ENCODE measurements at regions not wholly inside any gene's neighbourhood (a gene's known extent, or its start where the extent isn't known, plus 50 kb on each side); places are given as distances from the start of the nearest gene placed in this dataset.

- Histone ChIP-seq H3K4me2 (ENCODE audit: low read length) (no peak overlapping the region), H3K4ac (ENCODE audit: low read depth, low read length) (no peak overlapping the region), H2AK5ac (ENCODE audit: low read length) (no peak overlapping the region), H3K27me3 (ENCODE audit: insufficient read depth, low read length, poor library complexity) (no peaks in the 10 kb centered on the region), H4K8ac (ENCODE audit: low read depth, low read length) (no peak overlapping the region), H2BK5ac (ENCODE audit: low read length) (no peak overlapping the region), H2BK120ac (ENCODE audit: low read depth, low read length) (no peak overlapping the region), H3K27ac (ENCODE audit: low read depth, low read length) (no peak overlapping the region), H3K9ac (ENCODE audit: low read length) (no peak overlapping the region), H3K4me3 (ENCODE audit: low read length) (no peak overlapping the region), H3K18ac (ENCODE audit: low read length) (no peak overlapping the region), H3K23ac (ENCODE audit: low read length) (no peak overlapping the region), H4K5ac (ENCODE audit: low read length) (no peak overlapping the region), H3K4me1 (ENCODE audit: control insufficient read depth, low read depth, low read length) (peaks cover 2% of the 10 kb centered on the region), H3K79me1 (ENCODE audit: low read length) (no peaks in the 10 kb centered on the region), H2BK15ac (replicated peaks; ENCODE audit: low read depth) (no peak overlapping the region), H3K56ac (ENCODE audit: low read length) (no peak overlapping the region), H3K79me2 (ENCODE audit: control insufficient read depth, insufficient read depth, low read length) (no peaks in the 10 kb centered on the region), H3K36me3 (ENCODE audit: control insufficient read depth, insufficient read depth, low read length) (no peaks in the 10 kb centered on the region)
- no peak for DNase-seq
Observed at GRCh38 chr2:217647226-217647625, 355.6 kb downstream of the TNS1 start.

- H2BK5ac ChIP-seq (ENCODE audit: low read length): no peak overlapping the region
- no peak overlapping the region for H2AK5ac ChIP-seq (ENCODE audit: low read length)
- no peak overlapping the region for H4K8ac ChIP-seq (ENCODE audit: low read depth, low read length)
- no peaks in the 10 kb centered on the region for H3K79me2 ChIP-seq (ENCODE audit: control insufficient read depth, insufficient read depth, low read length)
- WGBS (ENCODE audit: extremely low coverage, insufficient coverage, low lambda C conversion rate): no CpG with 5 or more reads among the region's 1 CpG
- H3K27me3 ChIP-seq (ENCODE audit: insufficient read depth, low read length, poor library complexity): no peaks in the 10 kb centered on the region
- no peak overlapping the region for H3K9ac ChIP-seq (ENCODE audit: low read length)
- H3K4me3 ChIP-seq (ENCODE audit: low read length): no peak overlapping the region
- no peak overlapping the region for H3K4ac ChIP-seq (ENCODE audit: low read depth, low read length)
- H3K27ac ChIP-seq (ENCODE audit: low read depth, low read length): no peak overlapping the region
- no peak overlapping the region for H2BK15ac ChIP-seq (replicated peaks; ENCODE audit: low read depth)
- H2BK120ac ChIP-seq (ENCODE audit: low read depth, low read length): no peak overlapping the region
- no peak overlapping the region for H3K4me2 ChIP-seq (ENCODE audit: low read length)
- H3K79me1 ChIP-seq (ENCODE audit: low read length): no peaks in the 10 kb centered on the region
- H3K4me1 ChIP-seq (ENCODE audit: control insufficient read depth, low read depth, low read length): peaks cover 2% of the 10 kb centered on the region
- H3K18ac ChIP-seq (ENCODE audit: low read length): no peak overlapping the region
- H3K23ac ChIP-seq (ENCODE audit: low read length): no peak overlapping the region
- H4K5ac ChIP-seq (ENCODE audit: low read length): no peak overlapping the region
- no peak for DNase-seq
- no peak overlapping the region for H3K56ac ChIP-seq (ENCODE audit: low read length)
- H3K36me3 ChIP-seq (ENCODE audit: control insufficient read depth, insufficient read depth, low read length): no peaks in the 10 kb centered on the region
Observed at GRCh38 chr2:217645896-217646295, 356.9 kb downstream of the TNS1 start.

- no peaks in the 10 kb centered on the region for H3K36me3 ChIP-seq (ENCODE audit: control insufficient read depth, insufficient read depth, low read length)
- no peak overlapping the region for H3K56ac ChIP-seq (ENCODE audit: low read length)
- H2BK15ac ChIP-seq (replicated peaks; ENCODE audit: low read depth): no peak overlapping the region
- H3K79me1 ChIP-seq (ENCODE audit: low read length): no peaks in the 10 kb centered on the region
- no peak overlapping the region for H2BK120ac ChIP-seq (ENCODE audit: low read depth, low read length)
- H3K4ac ChIP-seq (ENCODE audit: low read depth, low read length): no peak overlapping the region
- H2AK5ac ChIP-seq (ENCODE audit: low read length): no peak overlapping the region
- H4K5ac ChIP-seq (ENCODE audit: low read length): no peak overlapping the region
- no peak for DNase-seq
- H3K27me3 ChIP-seq (ENCODE audit: insufficient read depth, low read length, poor library complexity): no peaks in the 10 kb centered on the region
- H3K23ac ChIP-seq (ENCODE audit: low read length): no peak overlapping the region
- H3K27ac ChIP-seq (ENCODE audit: low read depth, low read length): no peak overlapping the region
- no peak overlapping the region for H3K9ac ChIP-seq (ENCODE audit: low read length)
- no peak overlapping the region for H3K4me2 ChIP-seq (ENCODE audit: low read length)
- H4K8ac ChIP-seq (ENCODE audit: low read depth, low read length): no peak overlapping the region
- H3K4me1 ChIP-seq (ENCODE audit: control insufficient read depth, low read depth, low read length): no peaks in the 10 kb centered on the region
- no CpG with 5 or more reads among the region's 6 CpGs for WGBS (ENCODE audit: extremely low coverage, insufficient coverage, low lambda C conversion rate)
- H3K18ac ChIP-seq (ENCODE audit: low read length): no peak overlapping the region
- no peak overlapping the region for H3K4me3 ChIP-seq (ENCODE audit: low read length)
- no peaks in the 10 kb centered on the region for H3K79me2 ChIP-seq (ENCODE audit: control insufficient read depth, insufficient read depth, low read length)
- H2BK5ac ChIP-seq (ENCODE audit: low read length): no peak overlapping the region
Observed at GRCh38 chr2:217643789-217644301, 358.9 kb downstream of the TNS1 start.

GRCh38 chr2:217642944-217643343, 359.9 kb downstream of the TNS1 start:
- Histone ChIP-seq H4K5ac (ENCODE audit: low read length) (no peak overlapping the region), H3K4ac (ENCODE audit: low read depth, low read length) (no peak overlapping the region), H3K79me1 (ENCODE audit: low read length) (no peaks in the 10 kb centered on the region), H2BK120ac (ENCODE audit: low read depth, low read length) (no peak overlapping the region), H3K18ac (ENCODE audit: low read length) (no peak overlapping the region), H3K23ac (ENCODE audit: low read length) (no peak overlapping the region), H3K56ac (ENCODE audit: low read length) (no peak overlapping the region), H3K4me2 (ENCODE audit: low read length) (no peak overlapping the region), H2BK15ac (replicated peaks; ENCODE audit: low read depth) (no peak overlapping the region), H3K79me2 (ENCODE audit: control insufficient read depth, insufficient read depth, low read length) (no peaks in the 10 kb centered on the region), H4K8ac (ENCODE audit: low read depth, low read length) (no peak overlapping the region), H3K27ac (ENCODE audit: low read depth, low read length) (no peak overlapping the region), H3K27me3 (ENCODE audit: insufficient read depth, low read length, poor library complexity) (no peaks in the 10 kb centered on the region), H2BK5ac (ENCODE audit: low read length) (no peak overlapping the region), H3K36me3 (ENCODE audit: control insufficient read depth, insufficient read depth, low read length) (no peaks in the 10 kb centered on the region), H3K4me3 (ENCODE audit: low read length) (no peak overlapping the region), H3K4me1 (ENCODE audit: control insufficient read depth, low read depth, low read length) (no peaks in the 10 kb centered on the region), H2AK5ac (ENCODE audit: low read length) (no peak overlapping the region), H3K9ac (ENCODE audit: low read length) (no peak overlapping the region)
- no peak for DNase-seq
- WGBS (ENCODE audit: extremely low coverage, insufficient coverage, low lambda C conversion rate): no CpG with 5 or more reads among the region's 6 CpGs

GRCh38 chr2:217641960-217642359, 360.8 kb downstream of the TNS1 start:
- no peak overlapping the region for H3K27ac ChIP-seq (ENCODE audit: low read depth, low read length)
- H3K4me1 ChIP-seq (ENCODE audit: control insufficient read depth, low read depth, low read length): no peaks in the 10 kb centered on the region
- DNase-seq: no peak
- whole genome bisulfite sequencing (ENCODE audit: extremely low coverage, insufficient coverage, low lambda C conversion rate): no CpG with 5 or more reads among the region's 2 CpGs
- H2BK120ac ChIP-seq (ENCODE audit: low read depth, low read length): no peak overlapping the region
- H4K5ac ChIP-seq (ENCODE audit: low read length): no peak overlapping the region
- H2BK15ac ChIP-seq (replicated peaks; ENCODE audit: low read depth): no peak overlapping the region
- no peak overlapping the region for H3K9ac ChIP-seq (ENCODE audit: low read length)
- no peak overlapping the region for H3K23ac ChIP-seq (ENCODE audit: low read length)
- H3K18ac ChIP-seq (ENCODE audit: low read length): no peak overlapping the region
- H3K4me3 ChIP-seq (ENCODE audit: low read length): no peak overlapping the region
- no peaks in the 10 kb centered on the region for H3K27me3 ChIP-seq (ENCODE audit: insufficient read depth, low read length, poor library complexity)
- H3K4me2 ChIP-seq (ENCODE audit: low read length): no peak overlapping the region
- H3K56ac ChIP-seq (ENCODE audit: low read length): no peak overlapping the region
- no peaks in the 10 kb centered on the region for H3K36me3 ChIP-seq (ENCODE audit: control insufficient read depth, insufficient read depth, low read length)
- H3K4ac ChIP-seq (ENCODE audit: low read depth, low read length): no peak overlapping the region
- H3K79me1 ChIP-seq (ENCODE audit: low read length): no peaks in the 10 kb centered on the region
- no peak overlapping the region for H4K8ac ChIP-seq (ENCODE audit: low read depth, low read length)
- H2BK5ac ChIP-seq (ENCODE audit: low read length): no peak overlapping the region
- no peaks in the 10 kb centered on the region for H3K79me2 ChIP-seq (ENCODE audit: control insufficient read depth, insufficient read depth, low read length)
- no peak overlapping the region for H2AK5ac ChIP-seq (ENCODE audit: low read length)

GRCh38 chr2:217639481-217639880, 363.3 kb downstream of the TNS1 start:
- no CpG with 5 or more reads among the region's 2 CpGs for WGBS (ENCODE audit: extremely low coverage, insufficient coverage, low lambda C conversion rate)
- no peak overlapping the region for H4K8ac ChIP-seq (ENCODE audit: low read depth, low read length)
- H3K18ac ChIP-seq (ENCODE audit: low read length): no peak overlapping the region
- no peaks in the 10 kb centered on the region for H3K79me2 ChIP-seq (ENCODE audit: control insufficient read depth, insufficient read depth, low read length)
- H3K4ac ChIP-seq (ENCODE audit: low read depth, low read length): no peak overlapping the region
- no peak overlapping the region for H2BK5ac ChIP-seq (ENCODE audit: low read length)
- H3K36me3 ChIP-seq (ENCODE audit: control insufficient read depth, insufficient read depth, low read length): no peaks in the 10 kb centered on the region
- H3K23ac ChIP-seq (ENCODE audit: low read length): no peak overlapping the region
- H3K27ac ChIP-seq (ENCODE audit: low read depth, low read length): no peak overlapping the region
- no peaks in the 10 kb centered on the region for H3K4me1 ChIP-seq (ENCODE audit: control insufficient read depth, low read depth, low read length)
- H3K79me1 ChIP-seq (ENCODE audit: low read length): no peaks in the 10 kb centered on the region
- H2AK5ac ChIP-seq (ENCODE audit: low read length): no peak overlapping the region
- no peak overlapping the region for H3K56ac ChIP-seq (ENCODE audit: low read length)
- no peaks in the 10 kb centered on the region for H3K27me3 ChIP-seq (ENCODE audit: insufficient read depth, low read length, poor library complexity)
- no peak for DNase-seq
- H2BK15ac ChIP-seq (replicated peaks; ENCODE audit: low read depth): no peak overlapping the region
- no peak overlapping the region for H3K4me2 ChIP-seq (ENCODE audit: low read length)
- H3K4me3 ChIP-seq (ENCODE audit: low read length): no peak overlapping the region
- H2BK120ac ChIP-seq (ENCODE audit: low read depth, low read length): no peak overlapping the region
- no peak overlapping the region for H3K9ac ChIP-seq (ENCODE audit: low read length)
- no peak overlapping the region for H4K5ac ChIP-seq (ENCODE audit: low read length)
